HEK293T (cell line): ENCODE measurements at regions not wholly inside any gene's neighbourhood (a gene's known extent, or its start where the extent isn't known, plus 50 kb on each side); places are given as distances from the start of the nearest gene placed in this dataset.

Experiments
- CTCF ChIA-PET: fragments of 350-600 bp; formaldehyde crosslinking; extraction: SDS; loops from one replicate; lab custom pipeline; 2021; ENCODE audit warnings: antibody characterized with exemption, inconsistent platforms; lab: Yijun Ruan, JAX
- POLR2A ChIA-PET: fragments of 350-600 bp; formaldehyde crosslinking; extraction: SDS; loops from one replicate; lab custom pipeline; 2020; ENCODE audit warnings: antibody characterized with exemption, inconsistent platforms; lab: Yijun Ruan, JAX
- DNase-seq: peaks from one replicate; pipeline ENCODE4 v3.0.0; 2012; ENCODE audit warnings: mixed read lengths; ENCODE audit errors: extremely low spot score
- ARNT ChIP-seq: fragments of 450-650 bp; IDR thresholded peaks from 2 replicates; pipeline ENCODE4 v1.6.1; 2017; ENCODE audit warnings: mild to moderate bottlenecking
- BHLHE40 ChIP-seq: fragments of 450-650 bp; IDR thresholded peaks from 2 replicates; pipeline ENCODE4 v1.6.1; 2016; ENCODE audit warnings: mild to moderate bottlenecking, moderate library complexity, borderline replicate concordance
- CTBP1 ChIP-seq: fragments of 450-650 bp; IDR thresholded peaks from 2 replicates; pipeline ENCODE4 v1.6.1; 2016; ENCODE audit warnings: borderline replicate concordance
- ELF4 ChIP-seq: fragments of 450-650 bp; IDR thresholded peaks from 2 replicates; pipeline ENCODE4 v1.6.1; 2017; ENCODE audit warnings: antibody characterized with exemption
- FOXA1 ChIP-seq: fragments of 450-650 bp; IDR thresholded peaks from 2 replicates; pipeline ENCODE4 v1.6.1; 2016; ENCODE audit warnings: mild to moderate bottlenecking
- FOXK2 ChIP-seq: fragments of 450-650 bp; IDR thresholded peaks from 2 replicates; pipeline ENCODE4 v1.6.1; 2016; ENCODE audit warnings: mild to moderate bottlenecking
- FOXM1 ChIP-seq: fragments of 450-650 bp; IDR thresholded peaks from 2 replicates; pipeline ENCODE4 v1.6.1; 2017; ENCODE audit warnings: mild to moderate bottlenecking, borderline replicate concordance
- HDGF ChIP-seq: fragments of 450-650 bp; IDR thresholded peaks from 2 replicates; pipeline ENCODE4 v1.6.1; 2017; ENCODE audit warnings: antibody characterized with exemption, borderline replicate concordance
- L3MBTL2 ChIP-seq: fragments of 450-650 bp; conservative IDR thresholded peaks from 2 replicates; pipeline ENCODE4 v1.6.1; 2016; ENCODE audit warnings: mild to moderate bottlenecking
- LEF1 ChIP-seq: fragments of 450-650 bp; IDR thresholded peaks from 2 replicates; pipeline ENCODE4 v1.6.1; 2017; ENCODE audit warnings: mild to moderate bottlenecking, borderline replicate concordance
- NFRKB ChIP-seq: fragments of 450-650 bp; IDR thresholded peaks from 2 replicates; pipeline ENCODE4 v1.6.1; 2016; ENCODE audit warnings: mild to moderate bottlenecking, moderate library complexity
- PKNOX1 ChIP-seq: fragments of 450-650 bp; IDR thresholded peaks from 2 replicates; pipeline ENCODE4 v1.6.1; 2016
- SP1 ChIP-seq: fragments of 450-650 bp; IDR thresholded peaks from 2 replicates; pipeline ENCODE4 v1.6.1; 2017
- SUZ12 ChIP-seq: fragments of 450-650 bp; IDR thresholded peaks from 2 replicates; pipeline ENCODE4 v1.6.1; 2016; ENCODE audit warnings: mild to moderate bottlenecking
- TARDBP ChIP-seq: fragments of 450-650 bp; IDR thresholded peaks from 2 replicates; pipeline ENCODE4 v1.6.1; 2016
- ZNF384 ChIP-seq: fragments of 450-650 bp; IDR thresholded peaks from 2 replicates; pipeline ENCODE4 v1.6.1; 2016

GRCh38 chr21:35245879-35246278, 196.8 kb upstream of the RUNX1 start:
- no peak for DNase-seq
- TF ChIP-seq FOXA1 (no peak), PKNOX1 (no peak), NFRKB (no peak), SP1 (no peak), FOXM1 (no peak), ARNT (no peak), LEF1 (no peak), ZNF384 (no peak), SUZ12 (no peak), ELF4 (no peak), CTBP1 (no peak), TARDBP (no peak), FOXK2 (no peak), L3MBTL2 (no peak), HDGF (no peak), BHLHE40 (no peak)
- POLR2A ChIA-PET = no interaction called here
- CTCF ChIA-PET = no interaction called here

GRCh38 chr21:35244514-35244913, 195.4 kb upstream of the RUNX1 start:
- no peak for TF ChIP-seq ZNF384
- no peak for TF ChIP-seq FOXK2
- TF ChIP-seq BHLHE40 = no peak
- no peak for TF ChIP-seq SUZ12
- TF ChIP-seq SP1 = no peak
- TF ChIP-seq ARNT = no peak
- no peak for TF ChIP-seq CTBP1
- TF ChIP-seq L3MBTL2 = no peak
- ChIA-PET CTCF (no interaction called here), POLR2A (no interaction called here)
- no peak for DNase-seq

- ChIA-PET CTCF (no interaction called here), POLR2A (no interaction called here)
- no peak for DNase-seq
- TF ChIP-seq NFRKB (no peak), SUZ12 (no peak), ELF4 (no peak), L3MBTL2 (no peak), CTBP1 (no peak)
These were observed 194.1 kb upstream of the RUNX1 start for GRCh38 chr21:35243171-35243570.

GRCh38 chr21:35239811-35240219, 190.7 kb upstream of the RUNX1 start:
- ChIA-PET CTCF (no interaction called here), POLR2A (no interaction called here)
- TF ChIP-seq SUZ12 (no peak), TARDBP (no peak), LEF1 (no peak), BHLHE40 (no peak)
- DNase-seq = peak; percentile 23

GRCh38 chr21:35238119-35238518, 189.0 kb upstream of the RUNX1 start:
- ChIA-PET POLR2A (no interaction called here), CTCF (no interaction called here)
- TF ChIP-seq NFRKB (no peak), HDGF (no peak), TARDBP (no peak), ELF4 (no peak), FOXK2 (no peak)
- no peak for DNase-seq

GRCh38 chr21:35237287-35237686, 188.2 kb upstream of the RUNX1 start:
- ChIA-PET POLR2A (no interaction called here), CTCF (no interaction called here)
- no peak for TF ChIP-seq HDGF
- TF ChIP-seq ARNT = no peak
- TF ChIP-seq SP1 = no peak
- no peak for TF ChIP-seq LEF1
- TF ChIP-seq FOXM1 = no peak
- TF ChIP-seq NFRKB = no peak
- no peak for TF ChIP-seq L3MBTL2
- no peak for TF ChIP-seq CTBP1
- no peak for TF ChIP-seq FOXK2
- no peak for TF ChIP-seq TARDBP
- no peak for TF ChIP-seq PKNOX1
- no peak for TF ChIP-seq SUZ12
- no peak for TF ChIP-seq ELF4
- no peak for TF ChIP-seq BHLHE40
- TF ChIP-seq ZNF384 = no peak
- TF ChIP-seq FOXA1 = no peak
- no peak for DNase-seq

- TF ChIP-seq ZNF384 (no peak), FOXM1 (no peak), L3MBTL2 (no peak), HDGF (no peak), NFRKB (no peak), LEF1 (no peak), FOXA1 (no peak), PKNOX1 (no peak), SUZ12 (no peak)
- DNase-seq = no peak
These were observed 187.0 kb upstream of the RUNX1 start for GRCh38 chr21:35236090-35236489.

More at GRCh38 chr21:35236090-35236489, 187.0 kb upstream of the RUNX1 start:
- ChIA-PET POLR2A (no interaction called here), CTCF (no interaction called here)
